ENCODE measurements at regions not wholly inside any gene's neighbourhood (a gene's known extent, or its start where the extent isn't known, plus 50 kb on each side); places are given as distances from the start of the nearest gene placed in this dataset.

GRCh38 chr1:101739826-101740330 is 256.8 kb downstream of the OLFM3 start:
- TF ChIP-seq CTCF (IDR thresholded peaks at IDR 0.05) (no peak), POLR2A (IDR thresholded peaks at IDR 0.05) (no peak)
